Activated T-cell treated with anti-CD3 and anti-CD28 coated beads, Interleukin-2, amount 50 U/mL, for 24 hours (primary cell): ENCODE measurements at regions not wholly inside any gene's neighbourhood (a gene's known extent, or its start where the extent isn't known, plus 50 kb on each side); places are given as distances from the start of the nearest gene placed in this dataset.
A peak's percentile ranks its signal among the peaks of the same experiment; 100 is the strongest.

ENCODE experiments used
- DNase-seq: peaks from one replicate; pipeline ENCODE4 v3.0.0-alpha.2; 2020
- H3K27ac Mint-ChIP-seq: 2 replicates; pipeline ENCODE4 v1.8.0; 2020; ENCODE audit warnings: mild to moderate bottlenecking, mixed read lengths
- H3K27me3 Mint-ChIP-seq: 2 replicates; pipeline ENCODE4 v1.8.0; 2020; ENCODE audit warnings: mixed read lengths
- H3K36me3 Mint-ChIP-seq: 2 replicates; pipeline ENCODE4 v1.8.0; 2020; ENCODE audit warnings: low read depth, mixed read lengths
- H3K4me1 Mint-ChIP-seq: 2 replicates; pipeline ENCODE4 v1.8.0; 2020; ENCODE audit warnings: low read depth, mixed read lengths
- H3K4me3 Mint-ChIP-seq: 2 replicates; pipeline ENCODE4 v1.8.0; 2020; ENCODE audit warnings: mild to moderate bottlenecking, moderate library complexity, mixed read lengths
- H3K9me3 Mint-ChIP-seq: 2 replicates; pipeline ENCODE4 v1.8.0; 2020; ENCODE audit warnings: mixed read lengths

- Mint-ChIP-seq H3K4me3 (no peak overlapping the region), H3K4me1 (peaks cover 8% of the 10 kb centered on the region), H3K9me3 (no peaks in the 10 kb centered on the region), H3K27me3 (peaks cover 68% of the 10 kb centered on the region), H3K27ac (no peak overlapping the region), H3K36me3 (no peaks in the 10 kb centered on the region)
- peak; percentile 64 for DNase-seq
Observed at GRCh38 chr9:93827545-93828330, 127.4 kb downstream of the BARX1 start.

DNA sequence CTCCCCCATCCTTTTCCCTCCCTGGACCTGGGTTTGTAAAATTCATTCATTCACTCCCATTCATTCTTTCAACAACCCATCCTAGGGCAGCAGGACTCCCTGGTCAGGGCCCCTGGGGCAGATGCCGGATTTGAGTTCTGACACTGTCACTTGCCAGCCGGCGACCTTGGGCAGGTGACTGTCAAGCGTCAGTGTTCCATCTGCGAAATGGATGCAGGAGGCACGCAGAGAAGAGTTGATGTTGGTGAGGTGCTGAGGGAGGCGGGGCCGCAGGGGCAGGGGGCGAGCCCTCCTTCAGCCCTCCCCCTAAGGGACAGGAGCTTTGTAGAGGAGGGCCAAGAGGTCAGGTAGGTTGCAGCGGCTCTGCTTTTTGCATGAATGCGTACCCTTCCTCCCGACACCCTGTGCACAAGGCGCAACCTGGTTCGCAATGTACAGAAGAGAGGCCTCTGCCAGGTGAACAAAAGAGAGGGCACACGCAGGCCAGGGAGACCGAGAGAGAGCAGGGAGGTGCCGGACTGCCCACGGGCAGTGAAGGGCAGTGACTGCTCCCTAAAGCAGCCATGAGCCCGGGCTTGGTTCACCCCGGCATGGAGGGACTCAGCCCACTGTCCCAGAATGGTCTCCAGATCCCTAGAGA is 128.1 kb downstream of the BARX1 start:
- Mint-ChIP-seq H3K4me3 (no peak overlapping the region), H3K27me3 (peaks cover 70% of the 10 kb centered on the region), H3K4me1 (peaks cover 8% of the 10 kb centered on the region), H3K27ac (no peak overlapping the region), H3K9me3 (no peaks in the 10 kb centered on the region), H3K36me3 (no peaks in the 10 kb centered on the region)
- peak; percentile 33 for DNase-seq

GRCh38 chr9:93826209-93826608 is 128.9 kb downstream of the BARX1 start:
- Mint-ChIP-seq H3K36me3 (no peaks in the 10 kb centered on the region), H3K27me3 (peaks cover 77% of the 10 kb centered on the region), H3K4me3 (no peak overlapping the region), H3K27ac (no peak overlapping the region), H3K9me3 (no peaks in the 10 kb centered on the region), H3K4me1 (peaks cover 8% of the 10 kb centered on the region)
- DNase-seq: peak; percentile 69

GRCh38 chr9:93825348-93826115 is 129.6 kb downstream of the BARX1 start:
- Mint-ChIP-seq H3K4me1 (peaks cover 8% of the 10 kb centered on the region), H3K9me3 (no peaks in the 10 kb centered on the region), H3K4me3 (no peak overlapping the region), H3K36me3 (no peaks in the 10 kb centered on the region), H3K27me3 (peaks cover 79% of the 10 kb centered on the region), H3K27ac (no peak overlapping the region)
- DNase-seq: peak; percentile 20

GRCh38 chr9:93824386-93825294 is 130.5 kb downstream of the BARX1 start:
- peaks cover 79% of the 10 kb centered on the region for H3K27me3 Mint-ChIP-seq
- no peak overlapping the region for H3K4me3 Mint-ChIP-seq
- peaks cover 8% of the 10 kb centered on the region for H3K4me1 Mint-ChIP-seq
- H3K9me3 Mint-ChIP-seq: no peaks in the 10 kb centered on the region
- no peak for DNase-seq
- H3K27ac Mint-ChIP-seq: no peak overlapping the region
- H3K36me3 Mint-ChIP-seq: no peaks in the 10 kb centered on the region

DNA sequence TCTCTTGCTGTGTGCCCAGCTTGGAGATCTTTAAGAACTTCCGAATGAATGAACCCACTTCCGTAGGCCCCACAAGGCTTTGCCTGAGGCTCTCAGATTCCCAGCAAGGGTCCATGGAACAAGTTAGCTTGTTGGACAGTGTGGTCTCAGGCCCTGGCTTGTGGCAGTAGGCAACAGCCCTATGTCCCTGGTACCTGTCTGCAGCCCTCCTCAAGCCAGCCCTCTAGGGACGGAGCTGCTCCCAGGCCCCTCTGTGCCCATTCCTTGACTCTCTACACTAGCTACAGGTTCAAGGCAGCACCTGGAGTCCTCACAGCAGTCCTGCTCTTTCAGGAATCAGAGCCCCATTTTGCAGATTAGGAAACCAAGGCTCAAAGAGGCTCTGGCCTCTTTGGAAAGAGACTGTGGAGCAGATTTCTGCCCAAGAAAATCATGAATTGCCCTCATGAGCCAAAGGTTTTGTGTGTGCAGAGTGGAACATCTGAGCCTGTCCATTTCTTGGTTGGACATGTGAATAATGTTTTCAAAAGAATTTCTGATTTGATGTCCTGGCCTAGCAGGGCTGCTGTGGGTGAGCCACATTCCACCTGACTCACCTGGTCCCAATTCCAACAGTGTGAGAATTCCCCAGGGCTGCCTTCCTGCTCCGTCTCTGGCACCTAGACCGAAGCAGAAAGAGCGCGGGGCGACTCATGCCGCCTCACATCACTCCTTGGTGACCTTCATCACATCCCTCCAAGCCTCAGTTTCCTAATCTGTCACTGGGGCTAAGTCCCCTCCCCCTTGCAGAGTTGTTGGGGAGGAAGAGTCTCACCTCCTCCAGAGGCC is 131.7 kb downstream of the BARX1 start:
- Mint-ChIP-seq H3K27ac (no peak overlapping the region), H3K4me1 (peaks cover 8% of the 10 kb centered on the region), H3K27me3 (peaks cover 73% of the 10 kb centered on the region), H3K9me3 (no peaks in the 10 kb centered on the region), H3K4me3 (no peak overlapping the region), H3K36me3 (no peaks in the 10 kb centered on the region)
- no peak for DNase-seq

DNA sequence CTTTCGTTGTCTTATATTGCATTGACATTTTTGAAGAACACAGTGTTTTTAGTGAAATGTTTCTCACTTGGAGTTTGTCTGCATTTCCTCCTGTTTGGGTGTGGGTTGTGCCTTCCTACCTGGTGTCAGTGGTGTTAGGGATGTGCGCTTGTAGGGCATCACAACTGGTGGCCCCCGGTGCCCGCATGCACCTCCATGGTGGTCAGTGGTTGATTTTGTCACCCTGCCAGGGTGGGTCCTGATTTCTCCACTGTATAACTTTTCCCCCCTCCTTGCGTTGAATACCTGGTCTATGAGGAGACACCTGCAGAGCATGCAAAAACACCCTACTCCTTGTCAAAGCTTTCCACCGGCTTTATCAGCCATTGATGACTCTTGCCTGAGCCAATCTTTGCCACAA is 132.9 kb downstream of the BARX1 start:
- Mint-ChIP-seq H3K36me3 (no peaks in the 10 kb centered on the region), H3K27me3 (peaks cover 73% of the 10 kb centered on the region), H3K9me3 (no peaks in the 10 kb centered on the region), H3K4me1 (peaks cover 8% of the 10 kb centered on the region), H3K4me3 (no peak overlapping the region), H3K27ac (no peak overlapping the region)
- no peak for DNase-seq

GRCh38 chr9:93821307-93821703 is 133.8 kb downstream of the BARX1 start:
- Mint-ChIP-seq H3K27me3 (peaks cover 71% of the 10 kb centered on the region), H3K9me3 (no peaks in the 10 kb centered on the region), H3K36me3 (no peaks in the 10 kb centered on the region), H3K4me1 (peaks cover 2% of the 10 kb centered on the region), H3K4me3 (no peak overlapping the region), H3K27ac (no peak overlapping the region)
- DNase-seq: no peak

DNA sequence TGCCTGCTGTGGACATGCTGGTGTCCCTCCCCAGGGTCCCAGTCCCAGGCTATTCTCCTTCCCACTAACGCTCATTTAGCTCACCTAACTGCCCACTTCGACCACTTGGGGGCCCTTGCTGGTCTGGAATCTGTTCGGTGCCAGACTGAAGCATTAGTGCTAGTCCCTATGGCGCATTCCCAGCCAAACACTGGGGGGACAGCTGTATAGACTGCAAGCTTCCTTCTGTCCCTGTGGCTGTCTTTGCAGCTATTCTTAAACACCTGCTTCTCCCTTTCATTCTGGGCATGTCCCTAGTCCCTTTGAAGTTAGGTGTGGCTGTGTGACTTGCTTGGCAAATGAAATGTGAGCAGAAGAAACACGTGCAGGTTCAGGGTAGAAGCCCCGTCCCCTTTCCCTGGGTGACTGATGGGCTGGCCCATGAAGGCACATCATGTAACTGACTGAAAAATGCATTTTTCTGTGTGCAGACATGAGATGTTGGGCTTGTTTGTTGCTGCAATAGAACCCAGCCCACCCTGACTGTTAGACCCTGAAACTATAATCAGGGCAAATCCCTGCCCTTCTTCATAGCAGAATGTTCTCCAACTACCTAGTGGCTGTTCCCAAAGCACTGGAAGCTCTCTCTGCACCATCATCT is 134.4 kb downstream of the BARX1 start:
- no peaks in the 10 kb centered on the region for H3K4me1 Mint-ChIP-seq
- H3K4me3 Mint-ChIP-seq: no peak overlapping the region
- no peak overlapping the region for H3K27ac Mint-ChIP-seq
- H3K27me3 Mint-ChIP-seq: peaks cover 69% of the 10 kb centered on the region
- DNase-seq: no peak
- no peaks in the 10 kb centered on the region for H3K36me3 Mint-ChIP-seq
- H3K9me3 Mint-ChIP-seq: no peaks in the 10 kb centered on the region

GRCh38 chr9:93819905-93820304 is 135.2 kb downstream of the BARX1 start:
- Mint-ChIP-seq H3K27me3 (peaks cover 69% of the 10 kb centered on the region), H3K9me3 (no peaks in the 10 kb centered on the region), H3K4me1 (no peaks in the 10 kb centered on the region), H3K27ac (no peak overlapping the region), H3K36me3 (no peaks in the 10 kb centered on the region), H3K4me3 (no peak overlapping the region)
- no peak for DNase-seq

GRCh38 chr9:93818827-93819472 is 136.2 kb downstream of the BARX1 start:
- Mint-ChIP-seq H3K4me1 (no peaks in the 10 kb centered on the region), H3K36me3 (no peaks in the 10 kb centered on the region), H3K27me3 (peaks cover 69% of the 10 kb centered on the region)

GRCh38 chr9:93818237-93818636 is 136.9 kb downstream of the BARX1 start:
- Mint-ChIP-seq H3K27me3 (peaks cover 71% of the 10 kb centered on the region), H3K9me3 (no peaks in the 10 kb centered on the region), H3K36me3 (no peaks in the 10 kb centered on the region), H3K4me3 (no peak overlapping the region), H3K4me1 (no peaks in the 10 kb centered on the region), H3K27ac (no peak overlapping the region)
- DNase-seq: no peak

More at GRCh38 chr9:93818827-93819472, 136.2 kb downstream of the BARX1 start:
- Mint-ChIP-seq H3K4me3 (no peak overlapping the region), H3K9me3 (no peaks in the 10 kb centered on the region), H3K27ac (no peak overlapping the region)
- DNase-seq: peak; percentile 20

DNA sequence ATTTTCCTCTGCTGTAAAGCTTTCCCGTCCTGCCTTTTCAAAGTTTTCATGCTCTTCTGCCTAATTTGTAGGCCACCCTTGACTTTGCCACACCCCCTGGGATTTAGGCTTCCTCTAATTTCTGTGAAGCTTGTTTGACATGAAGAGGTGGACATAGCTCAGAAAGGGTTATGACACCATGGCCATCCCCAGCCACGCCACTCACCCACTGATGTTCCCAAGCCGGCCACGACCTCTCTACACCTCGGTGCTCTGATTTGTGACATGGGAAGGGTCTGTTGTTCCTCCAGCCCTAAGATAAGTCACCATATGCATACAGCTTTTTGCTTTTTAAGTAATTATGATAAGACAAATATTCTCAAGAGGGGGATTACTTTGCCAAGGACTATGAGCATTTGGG is 139.5 kb downstream of the BARX1 start:
- no peaks in the 10 kb centered on the region for H3K9me3 Mint-ChIP-seq
- no peak for DNase-seq
- H3K27ac Mint-ChIP-seq: no peak overlapping the region
- no peaks in the 10 kb centered on the region for H3K36me3 Mint-ChIP-seq
- H3K4me3 Mint-ChIP-seq: no peak overlapping the region
- H3K4me1 Mint-ChIP-seq: no peaks in the 10 kb centered on the region
- H3K27me3 Mint-ChIP-seq: peaks cover 57% of the 10 kb centered on the region
